Ureter (tissue), 1 donor: ENCODE measurements at regions not wholly inside any gene's neighbourhood (a gene's known extent, or its start where the extent isn't known, plus 50 kb on each side); places are given as distances from the start of the nearest gene placed in this dataset.
"Not testable (repeated sequence)": the region's sequence is repeated elsewhere in the genome, so short reads cannot be mapped to it uniquely, and the experiment has no call there.

ENCODE experiments used
- DNase-seq: peaks from one replicate; pipeline ENCODE4 v3.0.0-alpha.2; 2020; ENCODE audit warnings: low spot score
- donor health status: DM: yes; HTN: yes; CAD: no.

- DNase-seq = peak; percentile 72
Observed at GRCh38 chr16:85275533-85276249, 163.4 kb upstream of the CIBAR2 start.

GRCh38 chr16:85276258-85276657, 164.0 kb upstream of the CIBAR2 start:
- DNase-seq = no peak

- DNase-seq = no peak
Observed at GRCh38 chr16:85276721-85277120, 164.4 kb upstream of the CIBAR2 start.

DNA sequence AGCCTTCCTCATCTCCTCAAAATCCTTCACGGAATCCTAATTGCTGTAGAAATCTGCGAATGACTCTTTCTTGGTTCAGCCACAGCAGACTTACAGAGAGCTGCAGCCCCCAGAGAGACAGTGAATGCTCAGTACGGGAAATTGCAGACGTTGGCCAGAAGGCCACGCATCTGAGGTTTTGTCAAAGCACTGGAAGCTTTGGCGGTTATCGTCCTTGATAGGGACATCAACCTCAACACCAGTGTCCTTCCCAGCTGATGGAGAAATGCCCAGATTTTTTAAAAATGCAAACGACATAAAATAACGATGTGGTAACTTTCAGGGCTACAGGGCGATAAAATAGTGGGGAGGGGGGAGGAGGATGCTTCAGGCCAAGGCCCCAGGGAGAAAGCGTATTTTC, 166.6 kb upstream of the CIBAR2 start:
- DNase-seq = no peak

DNA sequence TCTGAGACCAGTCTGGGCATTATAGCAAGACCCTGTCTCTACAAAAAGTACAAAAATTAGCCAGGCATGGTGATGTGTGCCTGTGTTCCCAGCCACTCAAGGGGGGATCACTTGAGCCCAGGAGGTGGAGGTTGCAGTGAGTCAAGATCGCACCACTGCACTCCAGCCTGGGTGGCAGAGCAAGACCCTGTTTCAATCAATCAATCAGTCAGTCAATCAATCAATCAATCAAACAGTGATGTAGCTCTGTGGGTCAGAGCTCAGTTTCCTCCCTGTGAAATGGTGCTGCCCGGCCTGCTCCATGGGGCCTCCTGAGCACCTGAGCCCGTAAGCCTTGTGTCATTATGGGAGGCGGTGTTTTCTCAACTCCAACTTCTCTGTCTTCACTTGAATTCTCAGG, 167.1 kb upstream of the CIBAR2 start:
- DNase-seq = no peak

DNA sequence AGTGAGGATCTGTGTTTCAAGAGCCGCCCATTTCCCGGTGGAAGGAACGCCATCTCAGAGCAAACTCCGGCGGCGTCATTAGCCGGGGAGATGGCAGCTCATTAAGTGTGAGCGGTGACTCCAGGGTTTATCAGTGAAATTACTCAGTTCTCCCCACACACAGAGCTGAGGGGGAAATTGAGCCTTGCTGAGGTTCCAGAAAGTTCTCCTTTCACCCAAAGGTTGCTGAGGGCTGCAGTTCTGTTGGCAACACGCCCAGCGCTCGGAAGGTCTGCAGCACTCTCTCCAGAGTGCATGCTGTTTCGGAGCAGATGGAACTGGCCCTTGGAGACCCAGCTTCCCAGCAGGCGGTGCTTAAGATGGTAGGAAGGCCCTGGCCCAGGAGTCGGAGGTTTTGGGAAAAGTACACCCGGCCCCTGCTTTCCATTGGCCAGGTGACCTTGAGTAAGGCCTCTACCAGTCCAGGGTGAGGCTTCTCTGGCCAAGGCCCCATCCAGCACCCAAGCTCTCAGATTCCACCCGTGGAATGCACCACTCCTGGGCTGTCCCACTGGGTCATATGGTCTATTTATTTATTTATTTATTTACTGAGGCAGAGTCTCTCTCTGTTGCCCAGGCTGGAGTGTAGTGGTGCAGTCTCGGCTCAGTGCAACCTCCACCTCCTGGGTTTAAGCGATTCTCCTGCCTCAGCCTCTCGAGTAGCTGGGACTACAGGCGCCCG, 167.7 kb upstream of the CIBAR2 start:
- no peak for DNase-seq

DNA sequence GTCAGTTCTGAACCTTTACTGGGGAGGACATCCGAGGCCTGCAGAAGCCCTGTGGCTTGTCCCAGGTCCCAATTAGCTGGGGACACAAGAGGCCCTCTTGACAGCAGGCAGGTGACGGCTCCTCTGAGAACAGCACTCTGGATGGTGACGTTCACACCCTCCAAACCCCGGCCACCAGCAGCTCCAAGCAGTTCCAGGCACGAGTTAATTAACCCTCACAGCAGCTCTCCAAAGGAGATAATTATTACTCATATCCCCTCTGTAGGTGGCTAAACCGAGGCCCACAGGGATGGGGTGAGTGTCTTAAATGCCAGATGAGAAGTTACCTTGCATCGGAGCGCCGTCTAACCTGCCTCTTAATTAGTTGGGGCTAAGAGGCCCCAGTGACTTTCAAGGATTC, 168.9 kb upstream of the CIBAR2 start:
- no peak for DNase-seq

- DNase-seq = no peak
Observed at GRCh38 chr16:85282842-85283241, 170.6 kb upstream of the CIBAR2 start.

- DNase-seq = no peak
Observed at GRCh38 chr16:85283305-85284050, 171.2 kb upstream of the CIBAR2 start.

- no peak for DNase-seq
Observed at GRCh38 chr16:85284141-85284817, 172.0 kb upstream of the CIBAR2 start.

DNA sequence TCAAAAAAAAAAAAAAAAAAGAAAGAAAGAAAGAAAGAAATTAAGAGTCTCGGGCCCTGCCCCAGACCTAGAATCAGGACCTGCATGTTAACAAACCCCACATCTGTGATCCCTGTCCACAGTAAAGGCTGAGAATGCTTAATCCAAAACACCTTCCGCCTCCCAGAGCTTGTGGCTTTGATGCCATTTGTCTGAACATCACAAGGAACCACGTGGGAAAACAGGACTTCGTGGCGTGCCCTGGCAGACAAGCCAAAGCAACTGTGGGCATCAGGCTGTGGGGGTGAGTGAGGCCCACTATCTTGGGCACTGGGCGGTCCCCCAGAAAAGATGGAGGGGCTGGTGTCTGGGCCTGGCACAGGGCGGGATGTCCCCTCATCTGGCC, 173.4 kb upstream of the CIBAR2 start:
- no peak for DNase-seq

DNA sequence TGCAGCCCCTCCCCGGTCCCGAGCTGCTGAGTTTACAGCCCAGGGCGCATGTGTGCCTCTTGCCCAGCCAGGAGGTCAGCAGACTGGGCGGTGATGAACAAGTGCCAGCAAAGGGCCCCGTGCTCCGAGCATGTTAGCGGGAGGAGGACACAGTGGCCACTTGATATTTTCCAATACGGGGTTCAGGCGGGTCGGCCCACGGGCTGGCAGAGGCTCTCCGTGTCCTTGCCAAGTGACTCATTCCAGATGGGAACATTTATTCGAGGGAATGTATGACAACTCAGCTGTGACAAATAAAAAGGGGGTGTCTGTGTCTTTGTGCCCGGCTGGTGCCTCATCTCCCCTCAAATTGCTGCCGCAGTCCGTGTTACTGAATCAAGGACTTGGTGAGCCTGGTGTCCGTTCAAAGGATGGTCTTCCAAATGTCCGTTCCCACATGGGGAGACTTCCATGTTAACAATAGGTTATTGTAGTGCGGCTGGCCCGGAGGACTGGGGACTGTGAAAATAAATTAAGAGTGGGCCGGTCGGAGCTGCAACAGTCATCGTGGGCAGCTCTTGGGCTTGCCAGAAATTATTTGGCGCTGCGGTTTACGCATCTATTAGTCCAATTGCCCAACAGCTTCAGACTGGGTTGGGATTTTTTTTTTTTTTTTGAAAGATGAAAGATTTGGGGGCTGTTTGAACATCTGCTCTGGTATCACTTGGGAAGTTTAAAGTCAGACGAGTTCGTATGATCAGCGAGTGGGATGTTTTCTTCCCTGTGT, 174.0 kb upstream of the CIBAR2 start:
- DNase-seq = peak; percentile 83

GRCh38 chr16:85286951-85287814, 174.9 kb upstream of the CIBAR2 start:
- DNase-seq = no peak

GRCh38 chr16:85287815-85288109, 175.5 kb upstream of the CIBAR2 start:
- not testable (repeated sequence) for DNase-seq

DNA sequence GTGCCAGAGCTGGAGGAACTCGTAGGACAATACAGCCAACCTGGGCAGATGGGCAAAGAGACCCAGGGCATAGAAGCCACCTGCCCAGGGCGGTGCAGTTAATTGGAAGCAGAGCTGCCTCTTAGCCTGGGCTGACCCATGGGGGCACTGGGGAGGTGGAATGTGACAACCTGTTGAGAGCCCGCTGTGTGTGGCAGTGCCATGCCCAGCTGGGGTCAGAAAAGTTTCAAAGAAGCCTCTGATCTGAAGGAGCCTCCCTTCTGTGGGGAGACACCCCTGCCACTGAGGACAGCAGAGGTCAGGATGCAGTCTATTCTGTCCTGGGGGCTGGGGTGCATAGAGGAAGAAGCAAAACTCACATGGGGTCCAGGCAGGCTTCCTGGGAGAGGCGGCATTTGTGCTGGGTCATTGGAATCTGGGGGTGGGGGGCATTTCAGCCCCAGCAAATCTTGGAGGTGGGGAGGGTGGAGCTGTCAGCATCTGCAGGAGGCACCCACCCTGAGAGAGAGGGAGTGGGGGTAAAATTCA, 176.1 kb upstream of the CIBAR2 start:
- DNase-seq = no peak

DNA sequence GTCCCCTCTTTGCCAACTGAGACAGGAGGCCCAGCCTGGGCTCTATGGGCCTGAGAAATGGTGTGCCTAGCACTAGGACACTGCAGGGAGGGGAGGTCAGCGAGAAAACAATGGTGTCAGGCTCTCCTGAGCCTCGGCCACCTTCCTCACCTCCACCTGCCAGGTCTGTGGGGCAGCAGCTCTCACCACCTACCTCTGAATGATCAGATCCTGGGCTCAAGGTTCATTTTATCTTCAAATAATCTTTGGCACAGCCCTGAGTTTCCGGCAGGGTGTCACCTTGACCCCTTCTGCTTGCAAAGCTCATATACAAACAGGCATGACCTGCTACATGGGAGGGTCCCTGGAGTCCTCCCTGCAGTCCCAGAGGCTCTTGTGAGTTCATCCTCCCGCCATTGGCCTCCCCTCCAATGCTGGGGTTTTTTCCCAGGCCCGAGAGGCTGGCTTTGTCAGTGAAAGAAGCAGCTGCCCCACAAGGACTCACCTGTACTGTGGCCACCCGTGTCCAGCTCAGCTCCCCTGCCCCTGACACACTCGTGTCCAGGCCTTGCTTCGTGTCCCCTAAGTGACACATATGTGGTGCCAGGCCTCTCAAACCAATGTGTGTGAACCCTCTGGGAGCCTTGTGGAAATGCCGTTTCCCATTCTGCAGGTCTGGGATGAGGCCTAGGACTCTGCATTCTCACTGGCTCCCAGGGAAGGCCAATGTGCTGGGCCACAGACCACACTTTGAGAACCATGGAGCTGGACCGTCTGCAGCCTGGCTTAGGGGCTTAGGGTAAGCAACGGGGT, 176.8 kb upstream of the CIBAR2 start:
- DNase-seq = no peak

GRCh38 chr16:85289760-85290625, 177.7 kb upstream of the CIBAR2 start:
- DNase-seq = no peak

- DNase-seq = no peak
Observed at GRCh38 chr16:85290626-85291301, 178.5 kb upstream of the CIBAR2 start.
